ENCODE measurements at regions not wholly inside any gene's neighbourhood (a gene's known extent, or its start where the extent isn't known, plus 50 kb on each side); places are given as distances from the start of the nearest gene placed in this dataset.

- DNase-seq (ENCODE audit: low spot score), result no peak
Observed at GRCh38 chr12:67370979-67371378, 101.8 kb downstream of the CAND1 start.

GRCh38 chr12:67377021-67377420 lies 107.9 kb downstream of the CAND1 start:
- no peak for DNase-seq (ENCODE audit: low spot score)

GRCh38 chr12:67377541-67377940 lies 108.4 kb downstream of the CAND1 start:
- DNase-seq (ENCODE audit: low spot score), result no peak

GRCh38 chr12:67382241-67382871 lies 113.2 kb downstream of the CAND1 start:
- peak; percentile 20 for DNase-seq (ENCODE audit: low spot score)

- no peak for DNase-seq (ENCODE audit: low spot score)
Observed at GRCh38 chr12:67386869-67387565, 117.9 kb downstream of the CAND1 start.

GRCh38 chr12:67388331-67389138 lies 119.4 kb downstream of the CAND1 start:
- DNase-seq (ENCODE audit: low spot score), result no peak

GRCh38 chr12:67390273-67390672 lies 121.1 kb downstream of the CAND1 start:
- DNase-seq (ENCODE audit: low spot score), result no peak

GRCh38 chr12:67391034-67391433 lies 121.9 kb downstream of the CAND1 start:
- DNase-seq (ENCODE audit: low spot score), result no peak

GRCh38 chr12:67391656-67392055 lies 122.5 kb downstream of the CAND1 start:
- DNase-seq (ENCODE audit: low spot score), result no peak

- DNase-seq (ENCODE audit: low spot score), result peak; percentile 62
Observed at GRCh38 chr12:67394550-67394949, 125.4 kb downstream of the CAND1 start.

GRCh38 chr12:67400742-67401141 lies 131.6 kb downstream of the CAND1 start:
- DNase-seq (ENCODE audit: low spot score), result no peak

- DNase-seq (ENCODE audit: low spot score), result no peak
Observed at GRCh38 chr12:67410246-67410645, 141.1 kb downstream of the CAND1 start.

GRCh38 chr12:67410667-67411067 lies 141.5 kb downstream of the CAND1 start:
- DNase-seq (ENCODE audit: low spot score), result no peak

- no peak for DNase-seq (ENCODE audit: low spot score)
Observed at GRCh38 chr12:67411562-67411961, 142.4 kb downstream of the CAND1 start.

GRCh38 chr12:67413577-67413976 lies 144.4 kb downstream of the CAND1 start:
- no peak for DNase-seq (ENCODE audit: low spot score)

GRCh38 chr12:67414011-67414715 lies 145.0 kb downstream of the CAND1 start:
- DNase-seq (ENCODE audit: low spot score), result no peak

GRCh38 chr12:67415473-67415872 lies 146.3 kb downstream of the CAND1 start:
- DNase-seq (ENCODE audit: low spot score), result peak; percentile 37

GRCh38 chr12:67419810-67420209 lies 150.7 kb downstream of the CAND1 start:
- DNase-seq (ENCODE audit: low spot score), result no peak

GRCh38 chr12:67420506-67420905 lies 151.3 kb downstream of the CAND1 start:
- DNase-seq (ENCODE audit: low spot score), result no peak

- DNase-seq (ENCODE audit: low spot score), result no peak
Observed at GRCh38 chr12:67422081-67422480, 152.9 kb downstream of the CAND1 start.

- DNase-seq (ENCODE audit: low spot score), result no peak
Observed at GRCh38 chr12:67424784-67425183, 155.6 kb downstream of the CAND1 start.

- no peak for DNase-seq (ENCODE audit: low spot score)
Observed at GRCh38 chr12:67425394-67425793, 156.2 kb downstream of the CAND1 start.
